CD4-positive, alpha-beta T cell treated with Interleukin-10 for 1 hour (primary cell): ENCODE measurements at regions not wholly inside any gene's neighbourhood (a gene's known extent, or its start where the extent isn't known, plus 50 kb on each side); places are given as distances from the start of the nearest gene placed in this dataset.
"Not testable (repeated sequence)": the region's sequence is repeated elsewhere in the genome, so short reads cannot be mapped to it uniquely, and the experiment has no call there.

Experiments used
- DNase-seq: peaks from one replicate; pipeline ENCODE4 v3.0.0-alpha.2; 2020

DNA sequence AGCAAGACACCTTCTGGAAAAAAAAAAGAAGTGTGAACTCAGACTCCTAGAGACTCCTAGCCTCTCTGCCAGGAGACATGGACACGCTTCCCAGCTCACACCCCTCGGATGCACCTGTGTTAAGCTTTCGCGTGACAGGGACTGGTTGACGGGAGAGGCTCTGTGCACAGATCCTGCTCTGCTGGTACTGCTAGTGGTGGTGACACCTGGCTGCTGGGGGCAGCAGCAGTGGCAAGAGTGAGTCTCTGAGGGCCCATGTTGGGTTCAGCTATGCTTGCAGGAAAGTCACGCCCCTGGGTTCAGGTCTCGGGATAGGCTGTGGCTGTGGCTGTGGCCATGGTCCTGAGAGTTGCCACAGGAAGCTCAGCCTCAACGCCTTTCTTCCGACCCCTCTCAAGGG is 81.1 kb downstream of the XRCC2 start:
- no peak for DNase-seq

DNA sequence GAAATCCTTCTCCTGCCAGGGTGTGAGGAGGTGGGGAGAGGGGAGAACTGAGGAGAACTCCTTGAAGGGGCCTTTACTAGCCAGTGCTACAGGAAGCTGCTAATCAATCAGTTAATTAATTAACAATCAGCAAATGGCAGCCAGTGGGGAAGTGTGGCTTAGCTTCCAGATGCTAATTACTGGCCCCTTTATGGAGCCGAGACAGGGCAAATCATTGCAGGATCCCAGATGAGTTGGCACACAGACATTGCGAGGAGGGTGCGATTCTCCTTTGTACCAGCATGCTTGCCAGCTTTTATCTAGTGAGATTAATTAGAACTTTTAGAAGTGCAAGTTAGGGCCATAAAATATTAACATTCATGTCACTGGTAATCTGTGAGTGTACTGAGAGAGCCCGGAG is 84.0 kb downstream of the XRCC2 start:
- no peak for DNase-seq

DNA sequence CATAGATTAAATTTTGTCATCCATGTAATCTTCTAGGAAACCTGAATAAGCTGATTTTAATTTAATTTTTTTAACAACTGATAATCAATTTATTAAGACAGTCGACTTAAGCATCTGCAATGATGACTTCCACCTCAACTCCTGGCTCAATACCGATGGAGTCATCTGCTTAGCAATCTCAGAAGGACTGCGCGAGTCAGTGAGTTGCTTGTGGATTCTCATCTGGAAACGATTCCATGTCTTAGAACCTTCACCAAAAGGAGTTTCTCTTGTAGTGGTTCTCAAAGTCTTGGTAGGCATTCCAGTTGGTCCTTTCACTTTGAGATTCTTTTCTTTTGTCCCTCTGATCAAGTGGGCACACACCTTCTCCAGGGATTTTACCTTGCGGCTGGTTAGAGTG is 85.5 kb downstream of the XRCC2 start:
- no peak for DNase-seq

DNA sequence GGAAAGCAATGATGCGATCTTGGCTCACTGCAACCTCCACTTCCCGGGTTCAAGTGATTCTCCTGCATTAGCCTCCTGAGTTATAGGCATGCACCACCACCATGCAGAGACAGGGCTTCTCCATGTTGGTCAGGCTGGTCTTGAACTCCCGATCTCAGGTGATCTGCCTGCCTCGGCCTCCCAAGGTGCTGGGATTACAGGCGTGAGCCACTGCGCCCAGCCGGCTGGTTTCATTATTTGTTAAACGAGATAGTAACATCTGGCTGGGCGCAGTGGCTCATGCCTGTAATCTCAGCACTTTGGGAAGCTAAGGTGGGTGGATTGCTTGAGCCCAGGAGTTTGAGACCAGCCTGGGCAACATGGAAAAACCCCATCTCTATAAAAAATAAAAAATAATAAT is 86.1 kb downstream of the XRCC2 start:
- DNase-seq: not testable (repeated sequence)

DNA sequence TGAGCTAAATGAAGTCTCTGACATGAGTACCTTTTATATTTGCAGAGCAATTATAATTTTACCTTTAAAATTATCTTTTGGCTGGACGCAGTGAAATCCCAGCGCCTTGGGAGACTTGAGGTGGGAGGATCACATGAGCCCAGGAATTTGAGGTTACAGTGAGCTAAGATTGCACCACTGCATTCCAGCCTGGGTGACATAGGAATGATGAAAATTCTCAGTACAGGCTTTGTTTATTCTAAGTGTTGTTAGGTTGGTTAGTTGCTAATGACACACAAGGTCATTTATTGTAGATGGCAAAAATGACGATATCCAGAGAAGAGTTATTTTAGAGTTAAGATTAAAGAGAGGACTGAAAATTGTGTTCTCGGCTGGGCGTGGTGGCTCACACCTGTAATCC is 87.6 kb downstream of the XRCC2 start:
- DNase-seq: no peak

DNA sequence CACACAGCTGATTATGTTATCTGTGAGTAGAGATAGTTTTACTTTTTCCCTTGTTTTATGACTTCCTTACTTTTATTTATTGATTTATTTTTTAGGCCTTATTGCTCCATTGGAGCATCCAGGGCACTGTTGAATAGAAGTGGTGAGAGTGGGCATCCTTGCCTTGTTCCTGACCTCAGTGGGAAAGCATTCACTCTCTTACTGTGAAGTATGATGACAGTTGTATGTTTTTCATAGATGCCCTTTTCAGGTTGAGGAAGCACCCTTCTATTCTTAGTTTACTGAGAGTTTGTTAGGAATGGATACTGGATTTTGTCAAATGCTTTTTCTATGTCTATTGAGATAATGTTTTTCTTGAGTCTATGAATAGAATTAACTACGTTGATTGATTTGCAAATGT is 88.6 kb downstream of the XRCC2 start:
- no peak for DNase-seq

DNA sequence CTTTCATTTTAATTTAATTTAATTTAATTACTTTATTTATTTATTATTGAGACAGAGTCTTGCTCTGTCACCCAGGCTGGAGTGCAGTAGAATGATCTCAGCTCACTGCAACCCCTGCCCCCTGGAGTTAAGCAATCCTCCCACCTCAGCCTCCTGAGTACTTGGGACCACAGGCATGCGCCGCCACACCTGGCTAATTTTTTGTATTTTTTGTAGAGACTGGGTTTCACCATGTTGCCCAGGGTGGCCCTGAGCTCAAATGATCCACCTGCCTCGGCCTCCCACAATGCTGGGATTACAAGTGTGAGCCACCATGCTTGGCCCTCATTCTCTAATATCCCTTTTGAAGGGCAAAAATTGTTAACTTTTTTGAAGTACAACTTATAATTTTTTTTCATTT is 92.9 kb downstream of the XRCC2 start:
- no peak for DNase-seq

DNA sequence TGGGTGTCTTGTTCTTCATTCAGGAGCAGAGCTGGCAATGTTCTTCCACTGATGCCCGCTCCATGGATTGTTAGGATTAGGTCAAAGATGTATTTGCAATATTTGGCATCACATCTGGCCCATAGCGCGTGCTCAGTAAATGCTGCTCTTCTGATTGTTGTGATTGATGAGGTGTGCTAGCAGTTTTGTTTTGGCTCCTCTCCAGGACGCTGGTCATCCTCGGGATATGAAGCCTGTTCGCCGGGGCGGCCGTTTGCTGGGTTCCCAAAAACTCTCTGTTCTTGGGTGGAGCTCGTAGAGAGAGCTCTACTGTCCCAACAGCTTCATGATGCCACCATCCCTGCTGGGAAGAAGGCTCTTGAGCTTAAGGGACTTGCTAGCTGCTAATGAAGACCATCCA is 96.9 kb downstream of the XRCC2 start:
- no peak for DNase-seq

DNA sequence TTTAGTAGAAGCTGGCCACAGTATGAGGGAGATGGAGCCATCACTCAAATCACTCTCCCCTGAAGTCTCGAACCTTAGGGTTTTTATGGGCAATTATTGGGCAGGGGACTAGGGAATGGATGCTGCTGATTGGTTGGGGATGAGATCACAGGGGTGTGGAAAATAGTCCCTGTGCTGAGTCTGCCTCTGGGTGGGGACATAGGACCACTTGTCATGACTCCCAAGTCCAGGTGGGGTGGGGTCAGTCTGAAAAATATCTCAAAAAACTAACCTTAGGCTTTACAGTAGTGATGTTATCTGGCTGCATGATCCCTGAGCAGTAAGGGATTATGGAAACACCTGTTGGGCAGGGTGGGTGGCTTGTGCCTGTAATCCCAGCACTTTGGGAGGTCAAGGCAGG is 98.6 kb downstream of the XRCC2 start:
- DNase-seq: no peak

DNA sequence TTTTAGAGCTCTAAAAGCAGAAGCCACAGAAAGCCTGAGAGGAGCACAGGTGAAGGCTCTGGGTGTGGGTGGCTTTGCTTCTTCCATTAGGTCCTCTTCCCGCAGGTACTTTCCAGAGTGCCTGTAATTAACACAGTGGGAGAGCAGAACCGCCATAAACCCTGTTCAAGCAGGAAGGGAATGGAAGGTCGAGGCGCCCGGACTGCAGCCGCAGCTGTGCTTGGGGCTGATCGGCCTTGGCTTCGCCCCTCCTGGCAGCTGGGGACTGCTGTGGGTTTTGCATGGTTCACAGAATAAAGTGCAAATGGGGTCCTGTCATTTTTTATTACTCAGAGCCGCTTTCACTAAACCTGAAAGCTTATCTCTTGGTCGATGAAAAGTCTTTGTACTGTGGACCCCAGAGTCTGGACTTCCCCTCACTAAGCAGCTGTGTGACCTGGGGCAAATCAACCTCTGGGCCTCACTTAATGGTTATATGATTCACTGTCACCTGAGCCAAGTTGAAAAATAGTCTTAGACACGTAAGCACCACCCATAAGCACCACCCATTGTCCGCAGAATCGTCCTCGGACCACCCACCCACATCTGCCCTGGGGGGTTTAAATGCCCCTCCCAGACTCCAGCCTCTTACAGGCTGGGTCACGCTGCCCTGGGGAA is 100.9 kb downstream of the XRCC2 start:
- no peak for DNase-seq

DNA sequence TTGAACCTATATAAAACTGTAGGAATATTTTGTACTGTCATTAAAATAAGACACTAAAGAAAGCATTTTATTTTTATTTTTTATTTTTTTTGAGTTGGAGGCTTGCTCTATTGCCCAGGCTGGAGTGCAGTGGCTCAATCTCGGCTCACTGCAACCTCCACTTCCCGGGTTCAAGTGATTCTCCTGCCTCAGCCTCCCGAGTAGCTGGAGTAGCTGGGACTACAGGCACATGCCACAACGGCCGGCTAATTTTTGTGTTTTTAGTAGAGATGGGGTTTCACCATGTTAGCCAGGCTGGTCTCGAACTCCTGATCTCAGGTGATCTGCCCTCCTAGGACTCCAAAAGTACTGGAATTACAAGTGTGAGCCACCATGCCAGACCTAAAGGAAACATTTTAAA is 102.8 kb downstream of the XRCC2 start:
- DNase-seq: not testable (repeated sequence)

DNA sequence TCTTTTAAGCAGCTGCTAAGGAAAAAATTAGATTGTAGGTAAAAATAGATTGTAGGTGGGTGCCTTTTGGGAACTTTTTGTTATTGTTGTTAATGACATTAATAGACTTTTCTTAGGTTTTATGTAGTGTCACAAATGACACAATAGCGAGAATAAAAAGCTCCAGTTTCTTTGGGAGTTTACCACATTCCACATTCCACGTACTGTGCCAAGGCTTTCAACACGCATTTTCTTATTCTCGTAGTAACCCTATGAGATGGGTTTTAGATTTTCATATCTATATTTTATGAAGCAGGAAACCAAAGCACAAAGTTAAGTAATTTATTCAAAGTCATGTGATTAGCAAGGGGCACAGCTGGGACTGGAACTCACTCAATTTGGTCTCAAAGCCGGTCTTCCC is 103.8 kb downstream of the XRCC2 start:
- no peak for DNase-seq

DNA sequence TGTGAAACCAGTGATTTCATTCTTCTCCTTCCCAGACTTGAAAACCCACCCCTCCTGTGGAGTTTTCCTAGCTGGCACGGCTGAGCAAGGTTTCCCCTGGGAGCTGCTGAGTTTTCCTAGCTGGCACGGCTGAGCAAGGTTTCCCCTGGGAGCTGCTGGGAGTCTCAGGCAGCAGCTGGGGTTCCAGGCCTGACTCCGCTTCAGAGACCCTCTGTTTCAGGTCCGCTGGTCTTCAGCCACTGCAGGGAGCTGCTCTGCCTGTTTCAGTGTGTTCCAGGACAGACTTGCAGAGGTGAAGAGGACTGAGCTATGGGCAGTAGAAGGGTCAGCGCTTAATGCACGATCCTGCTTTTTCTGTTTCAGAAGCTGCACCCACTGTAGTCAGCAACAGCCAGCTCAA is 104.9 kb downstream of the XRCC2 start:
- no peak for DNase-seq

DNA sequence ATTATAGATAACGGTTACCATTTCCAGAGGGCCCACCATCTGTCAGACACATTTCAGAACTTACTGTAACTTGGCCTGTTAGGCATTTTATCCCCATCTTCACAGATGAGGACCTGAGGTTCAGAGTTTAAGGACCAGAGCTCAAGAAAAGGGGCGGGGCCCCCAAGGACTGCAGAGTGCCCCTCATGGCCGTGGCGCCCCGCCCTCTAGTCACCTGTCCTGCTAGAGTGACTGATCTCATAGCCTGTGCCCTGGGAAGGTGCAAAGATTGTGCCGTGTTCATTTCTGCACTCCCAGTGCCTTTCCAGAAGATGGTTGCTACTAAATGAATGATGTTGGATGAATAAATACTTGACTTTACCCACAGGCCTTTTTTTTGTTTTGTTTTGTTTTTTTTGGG is 107.0 kb downstream of the XRCC2 start:
- no peak for DNase-seq

DNA sequence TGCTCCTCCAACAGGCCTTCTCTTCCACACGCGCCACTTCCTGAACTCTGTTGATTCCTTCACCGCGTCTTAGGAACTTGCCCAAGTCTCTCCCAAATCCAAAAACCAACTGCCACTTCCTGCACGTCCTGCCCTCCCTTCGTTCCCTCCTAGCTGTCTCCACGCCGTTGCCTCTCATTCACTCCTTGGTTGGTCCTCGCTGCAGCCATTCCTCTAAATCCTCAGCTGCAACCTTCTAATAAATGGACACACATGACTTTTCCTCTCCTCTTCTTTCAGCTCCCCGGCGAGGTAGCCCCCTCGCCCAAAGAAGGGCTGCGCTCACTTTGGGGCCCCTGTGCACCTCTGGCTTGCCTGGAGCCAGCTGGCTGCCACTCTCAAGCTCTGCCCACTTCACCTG is 110.2 kb downstream of the XRCC2 start:
- DNase-seq: no peak

DNA sequence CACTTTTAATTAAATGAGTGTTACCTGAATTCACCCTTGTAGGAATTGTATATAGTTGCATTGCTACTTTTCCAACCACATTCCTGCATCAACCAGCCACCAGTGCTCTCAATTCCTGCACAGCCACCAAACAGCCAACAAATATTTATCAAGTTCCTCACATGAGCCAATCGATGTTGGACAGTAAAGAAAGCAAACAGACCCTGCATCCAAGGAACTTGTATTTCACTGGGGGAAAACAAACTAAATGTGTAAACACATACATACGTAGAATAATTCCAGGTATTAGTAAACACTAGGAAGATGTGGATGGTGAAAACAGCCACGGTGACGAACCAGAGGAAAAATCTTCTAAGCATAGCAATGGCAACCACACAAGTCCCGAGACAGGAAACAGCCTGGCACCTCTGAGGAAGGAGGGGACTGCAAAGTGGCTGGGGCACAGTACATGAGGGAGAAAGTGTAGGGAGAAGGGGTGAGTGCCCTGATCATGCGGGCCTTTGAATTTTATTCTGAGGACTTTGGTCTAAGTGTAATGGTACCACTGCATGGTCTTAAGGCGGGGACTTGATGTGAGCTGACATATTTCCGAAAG is 111.2 kb downstream of the XRCC2 start:
- DNase-seq: no peak

DNA sequence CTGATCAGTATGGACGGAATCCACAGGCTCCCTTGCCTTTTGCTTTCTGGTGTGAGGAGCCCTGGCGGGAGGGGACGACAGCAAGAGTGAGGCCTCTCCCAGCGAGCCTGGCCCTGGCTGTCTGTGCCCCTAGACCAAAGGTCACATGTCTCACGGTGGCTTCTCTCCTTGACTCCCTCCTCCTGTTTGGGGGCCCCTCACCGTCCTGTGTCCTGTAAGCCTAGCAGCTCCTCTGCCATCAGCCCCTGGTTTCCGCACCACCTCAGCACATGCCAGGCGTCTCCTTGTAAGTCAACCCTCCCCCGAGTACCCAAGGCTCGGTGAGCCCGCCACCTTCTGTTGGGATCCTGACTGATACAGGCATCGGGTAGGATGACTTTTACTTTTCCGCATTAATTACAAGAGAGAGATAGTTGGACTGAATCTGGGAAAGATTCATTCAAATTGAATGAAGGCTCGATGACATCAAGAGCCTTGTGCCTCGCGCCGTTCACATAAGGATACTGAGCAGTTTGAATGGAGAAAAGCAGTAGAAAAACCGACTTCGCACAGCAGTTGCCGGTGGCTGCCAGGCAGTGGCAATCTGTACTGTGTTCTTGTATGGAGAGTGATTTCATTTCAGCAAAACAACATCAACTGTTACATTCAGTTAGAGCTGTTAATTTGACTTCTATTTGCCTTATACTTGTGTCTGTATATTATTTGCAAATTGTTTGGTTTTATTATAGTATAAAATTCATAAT is 119.8 kb downstream of the XRCC2 start:
- DNase-seq: no peak

DNA sequence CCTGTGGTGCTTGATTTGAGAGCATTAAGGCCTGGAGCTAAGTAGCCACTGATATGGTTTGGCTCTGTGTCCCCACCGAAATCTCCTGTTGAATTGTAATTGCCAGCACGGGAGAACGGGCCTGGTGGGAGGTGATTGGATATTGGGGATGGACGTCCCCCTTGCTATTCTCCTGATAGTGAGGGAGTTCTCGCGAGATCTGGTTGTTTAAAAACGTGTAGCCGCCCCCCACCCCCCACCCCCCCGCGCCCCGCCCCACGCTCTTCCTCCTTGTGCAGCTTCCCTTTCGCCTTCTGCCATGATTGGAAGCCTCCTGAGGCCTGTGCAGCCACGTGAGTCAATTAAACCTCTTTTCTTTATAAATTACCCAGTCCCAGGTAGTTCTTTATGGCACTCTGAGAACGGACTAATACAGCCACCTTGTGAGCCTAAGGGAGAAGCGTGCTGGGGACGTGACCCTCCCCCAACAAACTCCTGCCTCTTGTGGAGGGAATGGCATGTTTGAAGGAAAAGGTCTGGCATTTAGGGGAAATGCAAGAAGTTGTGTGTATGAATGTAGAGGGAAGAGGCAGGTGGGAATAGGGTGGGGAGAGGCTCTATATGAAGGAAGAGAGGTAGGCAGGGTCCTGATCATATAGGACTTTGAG is 118.0 kb upstream of the KMT2C start:
- DNase-seq: no peak

DNA sequence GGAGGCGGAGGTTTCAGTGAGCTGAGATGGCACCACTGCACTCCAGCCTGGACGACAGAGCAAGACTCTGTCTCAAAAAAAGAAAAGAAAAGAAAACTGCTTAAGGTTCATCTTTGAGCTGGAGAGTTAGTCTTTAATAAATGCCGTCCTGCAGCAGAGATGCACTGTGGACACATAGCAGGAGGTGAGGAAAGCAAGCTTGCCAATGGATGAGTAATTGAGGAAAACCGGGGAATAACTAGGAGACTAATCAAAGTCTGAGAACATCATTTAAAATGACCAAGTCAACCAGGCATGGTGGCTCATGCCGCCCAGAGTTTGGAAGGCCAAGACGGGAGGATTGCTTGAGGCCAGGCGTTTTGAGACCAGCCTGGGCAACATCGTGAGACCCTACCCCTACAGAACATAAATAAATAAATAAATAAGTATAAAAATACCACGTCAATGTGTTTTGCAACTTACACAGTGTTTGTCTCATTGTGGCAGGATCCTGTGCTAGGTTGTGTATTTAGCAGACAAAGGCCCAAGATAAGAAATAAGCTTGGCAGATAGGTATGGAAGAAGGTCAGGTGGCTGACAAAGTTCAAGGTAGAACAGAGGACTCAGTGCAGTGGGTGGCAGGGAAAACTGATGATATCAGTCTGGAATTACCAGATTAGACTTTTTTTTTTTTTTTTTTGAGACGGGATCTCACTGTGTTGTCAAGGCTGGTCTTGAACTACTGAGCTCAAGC is 115.7 kb upstream of the KMT2C start:
- DNase-seq: no peak

DNA sequence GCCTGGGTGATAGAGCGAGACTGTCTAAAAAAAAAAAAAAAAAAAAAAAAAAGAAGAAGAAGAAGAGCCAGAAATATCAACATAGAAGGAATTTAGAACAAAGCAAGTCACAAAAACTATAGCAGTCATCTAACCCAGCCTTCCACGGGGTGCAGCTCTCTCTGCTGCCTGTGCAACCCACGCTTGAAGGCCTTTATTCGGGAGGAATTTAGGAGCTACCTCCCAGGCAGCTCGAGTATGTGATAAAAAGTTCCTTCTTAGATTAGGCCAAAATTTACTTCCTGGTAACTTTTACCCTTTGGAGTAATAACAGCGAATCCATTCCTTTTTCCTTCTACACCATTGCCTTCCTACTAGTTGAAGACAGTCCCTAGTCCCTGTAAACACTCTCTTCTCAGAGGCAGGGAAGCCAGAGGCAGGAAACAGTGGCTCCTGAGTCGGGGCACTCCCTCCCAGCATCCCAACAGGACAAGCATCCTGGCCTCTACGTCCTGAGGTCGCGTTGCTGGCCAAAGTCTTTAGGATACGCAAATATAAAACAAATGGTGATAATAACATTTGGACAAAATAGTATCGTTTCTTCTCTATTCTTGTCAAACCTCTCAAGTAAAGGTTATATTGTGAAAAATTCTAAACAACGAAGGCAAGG is 109.3 kb upstream of the KMT2C start:
- no peak for DNase-seq

DNA sequence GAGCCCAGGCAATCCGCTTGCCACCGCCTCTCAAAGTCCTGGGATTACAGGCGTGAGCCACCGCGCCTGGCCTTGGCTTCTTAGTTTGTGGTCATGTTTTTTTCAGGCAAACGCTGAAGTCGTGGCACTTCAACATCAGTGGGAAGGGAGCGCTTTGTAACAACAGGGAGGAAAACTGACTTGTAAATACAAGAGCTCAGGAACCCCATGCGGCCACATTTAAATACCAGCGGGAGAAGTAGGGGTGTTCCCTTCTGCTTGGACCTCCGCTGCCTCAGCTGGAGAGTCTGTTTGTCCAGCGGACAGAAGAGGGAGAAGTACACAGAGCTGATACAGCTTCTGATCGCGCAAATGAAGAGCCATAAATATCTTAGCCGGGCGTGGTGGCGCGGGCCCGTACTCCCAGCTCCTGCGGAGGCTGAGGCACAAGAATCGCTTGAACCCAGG is 108.7 kb upstream of the KMT2C start:
- no peak for DNase-seq

DNA sequence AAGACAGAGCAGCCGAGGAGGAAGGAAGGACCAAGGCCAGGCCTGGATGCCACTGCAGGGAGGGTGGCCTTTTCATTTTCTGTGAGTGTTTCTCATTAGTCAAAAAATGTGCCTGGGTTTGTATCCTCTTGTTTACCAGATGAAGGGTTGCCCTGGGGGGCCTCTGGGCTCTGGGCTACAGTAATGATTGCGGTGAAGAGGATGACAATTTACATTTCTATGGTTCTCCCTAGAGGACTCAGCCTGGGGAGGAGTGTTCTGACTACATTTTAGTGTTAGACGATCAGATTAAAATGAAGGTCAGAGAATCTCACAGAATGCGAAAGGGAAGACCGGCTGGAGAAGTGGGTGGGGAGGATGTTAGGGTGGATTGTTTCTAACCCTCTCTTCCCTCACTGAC is 108.0 kb upstream of the KMT2C start:
- DNase-seq: no peak

DNA sequence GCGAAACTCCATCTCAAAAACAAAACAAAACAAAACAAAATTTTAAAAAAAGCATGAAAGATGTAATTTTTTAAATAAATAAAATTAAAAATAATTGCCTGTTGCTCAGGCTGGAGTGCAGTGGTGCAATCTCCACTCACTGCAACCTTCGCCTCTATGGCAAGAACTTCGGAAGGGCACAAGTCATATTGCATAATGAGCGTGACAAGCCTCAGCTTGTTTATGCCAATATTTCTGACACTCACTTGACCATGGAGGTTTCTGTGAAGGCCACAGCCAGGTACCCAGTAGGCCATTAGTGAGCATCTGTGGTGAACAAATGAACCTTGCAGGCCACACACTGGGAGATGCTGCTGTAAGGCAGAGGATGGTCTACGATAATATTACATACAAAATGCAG is 106.1 kb upstream of the KMT2C start:
- no peak for DNase-seq
